ENCODE measurements at regions not wholly inside any gene's neighbourhood (a gene's known extent, or its start where the extent isn't known, plus 50 kb on each side); places are given as distances from the start of the nearest gene placed in this dataset.

DNA sequence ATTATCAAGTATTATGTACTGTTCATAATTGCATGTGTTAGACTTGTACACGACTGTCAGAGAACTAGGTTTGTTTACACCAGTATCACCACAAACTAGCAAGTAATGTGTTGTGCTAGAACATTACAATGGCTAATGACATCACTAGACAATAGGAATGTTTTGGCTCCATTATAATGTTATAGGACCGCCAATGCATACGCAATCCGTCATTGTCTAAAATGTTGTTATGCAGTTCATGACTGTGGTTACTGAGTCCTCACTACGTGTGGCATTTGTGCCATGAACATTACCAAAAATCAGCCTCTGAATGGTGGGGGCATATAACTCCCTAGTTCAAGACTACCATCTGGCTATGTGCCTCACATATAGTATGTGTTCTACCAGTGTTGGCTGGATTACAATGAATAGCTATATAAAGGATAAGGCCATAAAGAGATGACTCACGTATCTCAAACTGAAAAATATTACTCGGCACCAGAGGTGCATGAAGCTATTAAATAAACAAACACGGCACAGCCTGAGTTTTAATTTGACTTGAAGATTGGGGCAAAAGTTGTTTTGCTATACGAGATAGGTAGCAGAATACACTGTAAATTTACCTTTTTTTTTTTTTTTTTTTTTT is 89.1 kb upstream of the COL24A1 start:
- H3K27me3 Mint-ChIP-seq (ENCODE audit: unreplicated experiment): peaks cover 8% of the 10 kb centered on the region
- no peak overlapping the region for H3K27ac Mint-ChIP-seq (ENCODE audit: unreplicated experiment)
- no peak for DNase-seq (ENCODE audit: extremely low spot score, unreplicated experiment)
- no peaks in the 10 kb centered on the region for H3K4me1 Mint-ChIP-seq (ENCODE audit: unreplicated experiment)
- no peaks in the 10 kb centered on the region for H3K36me3 Mint-ChIP-seq (ENCODE audit: unreplicated experiment)
- no peaks in the 10 kb centered on the region for H3K9me3 Mint-ChIP-seq (ENCODE audit: unreplicated experiment)
- H3K4me3 Mint-ChIP-seq (ENCODE audit: unreplicated experiment): no peak overlapping the region
- TF ChIP-seq CTCF (IDR thresholded peaks at IDR 0.05): no peak

GRCh38 chr1:86239894-86240293 is 83.3 kb upstream of the COL24A1 start:
- no peak for DNase-seq (ENCODE audit: extremely low spot score, unreplicated experiment)
- TF ChIP-seq CTCF (IDR thresholded peaks at IDR 0.05): no peak
- H3K27ac Mint-ChIP-seq (ENCODE audit: unreplicated experiment): no peak overlapping the region
- H3K9me3 Mint-ChIP-seq (ENCODE audit: unreplicated experiment): peaks cover 10% of the 10 kb centered on the region
- H3K4me1 Mint-ChIP-seq (ENCODE audit: unreplicated experiment): no peaks in the 10 kb centered on the region
- H3K27me3 Mint-ChIP-seq (ENCODE audit: unreplicated experiment): peaks cover 9% of the 10 kb centered on the region
- no peaks in the 10 kb centered on the region for H3K36me3 Mint-ChIP-seq (ENCODE audit: unreplicated experiment)
- H3K4me3 Mint-ChIP-seq (ENCODE audit: unreplicated experiment): no peak overlapping the region

DNA sequence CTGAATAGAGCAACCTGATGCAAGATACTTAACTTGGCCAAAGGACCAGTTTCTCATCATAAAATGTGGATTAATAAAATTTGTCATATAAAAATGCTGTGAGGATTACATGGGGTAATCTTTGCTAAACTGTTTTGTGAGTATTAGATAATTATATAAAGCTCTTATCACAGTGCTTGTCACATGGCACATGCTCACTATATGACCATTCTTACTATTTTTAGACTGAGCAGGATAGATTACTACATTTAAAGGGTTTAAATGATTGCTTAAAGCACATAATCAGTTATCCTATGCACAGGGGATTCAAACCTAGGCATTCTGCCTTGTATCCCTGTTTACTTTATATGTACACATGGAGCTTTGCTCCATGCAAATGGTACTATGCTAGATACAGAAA is 82.9 kb upstream of the COL24A1 start:
- Mint-ChIP-seq H3K9me3 (ENCODE audit: unreplicated experiment) (peaks cover 11% of the 10 kb centered on the region), H3K4me1 (ENCODE audit: unreplicated experiment) (no peaks in the 10 kb centered on the region), H3K27me3 (ENCODE audit: unreplicated experiment) (peaks cover 9% of the 10 kb centered on the region), H3K36me3 (ENCODE audit: unreplicated experiment) (no peaks in the 10 kb centered on the region), H3K4me3 (ENCODE audit: unreplicated experiment) (no peak overlapping the region), H3K27ac (ENCODE audit: unreplicated experiment) (no peak overlapping the region)
- TF ChIP-seq CTCF (IDR thresholded peaks at IDR 0.05): no peak
- no peak for DNase-seq (ENCODE audit: extremely low spot score, unreplicated experiment)

DNA sequence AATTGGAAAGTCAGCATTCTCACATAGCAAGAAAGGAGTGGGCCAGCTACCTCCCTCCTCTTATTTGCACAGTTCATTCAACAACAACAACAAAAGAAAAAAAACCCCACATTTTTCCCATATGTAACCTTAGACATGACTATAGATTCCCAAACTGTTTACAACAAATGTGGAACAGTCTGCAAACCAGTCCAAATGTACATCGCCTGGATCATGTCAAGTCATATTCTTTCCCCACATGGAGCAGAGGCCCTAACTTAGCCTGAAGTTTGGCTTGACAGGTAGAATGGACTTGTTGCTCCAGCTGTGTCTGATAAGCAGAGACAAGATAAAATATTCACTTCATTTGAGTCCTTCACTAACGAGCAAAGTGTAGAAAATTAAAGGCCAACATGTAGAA is 81.7 kb upstream of the COL24A1 start:
- Mint-ChIP-seq H3K27me3 (ENCODE audit: unreplicated experiment) (peaks cover 11% of the 10 kb centered on the region), H3K9me3 (ENCODE audit: unreplicated experiment) (peaks cover 15% of the 10 kb centered on the region), H3K4me3 (ENCODE audit: unreplicated experiment) (no peak overlapping the region), H3K36me3 (ENCODE audit: unreplicated experiment) (no peaks in the 10 kb centered on the region), H3K4me1 (ENCODE audit: unreplicated experiment) (no peaks in the 10 kb centered on the region), H3K27ac (ENCODE audit: unreplicated experiment) (no peak overlapping the region)
- no peak for DNase-seq (ENCODE audit: extremely low spot score, unreplicated experiment)
- no peak for TF ChIP-seq CTCF (IDR thresholded peaks at IDR 0.05)

- Mint-ChIP-seq H3K4me3 (ENCODE audit: unreplicated experiment) (no peak overlapping the region), H3K27ac (ENCODE audit: unreplicated experiment) (no peak overlapping the region), H3K27me3 (ENCODE audit: unreplicated experiment) (peaks cover 26% of the 10 kb centered on the region), H3K4me1 (ENCODE audit: unreplicated experiment) (no peaks in the 10 kb centered on the region), H3K9me3 (ENCODE audit: unreplicated experiment) (peaks cover 19% of the 10 kb centered on the region), H3K36me3 (ENCODE audit: unreplicated experiment) (no peaks in the 10 kb centered on the region)
- no peak for TF ChIP-seq CTCF (IDR thresholded peaks at IDR 0.05)
- DNase-seq (ENCODE audit: extremely low spot score, unreplicated experiment): no peak
Observed at GRCh38 chr1:86235852-86236251, 79.3 kb upstream of the COL24A1 start.

Measured in osteocyte (in vitro differentiated cells).